ENCODE measurements at regions not wholly inside any gene's neighbourhood (a gene's known extent, or its start where the extent isn't known, plus 50 kb on each side); places are given as distances from the start of the nearest gene placed in this dataset.

DNA sequence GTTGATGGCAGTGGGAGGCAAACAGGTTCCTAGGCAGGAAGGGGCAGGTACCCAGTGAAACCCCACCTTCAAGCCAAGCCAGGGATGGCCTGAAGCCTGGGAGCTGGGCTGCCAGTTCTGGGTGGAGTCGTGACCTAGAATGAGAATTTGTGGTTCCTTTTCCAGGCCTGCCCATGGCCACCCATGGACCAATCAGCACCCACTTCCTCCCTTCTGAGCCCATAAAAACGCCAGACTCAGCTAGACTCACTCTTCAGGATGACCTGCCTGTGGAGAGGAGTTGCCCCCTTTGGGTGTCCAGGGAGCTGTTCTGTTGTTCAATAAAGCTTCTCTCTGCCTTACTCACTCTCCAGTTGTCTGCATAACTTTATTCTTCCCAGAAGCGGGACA lies 144.0 kb upstream of the MRPS30 start:
- Histone ChIP-seq H3K9me3 (no peaks in the 10 kb centered on the region), H3K27ac (replicated peaks in 1 of 4) (no peak overlapping the region), H3K27me3 (no peaks in the 10 kb centered on the region), H3K4me3 (no peak overlapping the region), H3K36me3 (no peaks in the 10 kb centered on the region), H3K4me1 (no peaks in the 10 kb centered on the region)
- no peak for TF ChIP-seq EP300 (IDR thresholded peaks at IDR 0.05)
- DNase-seq (ENCODE audit: extremely low spot score): no peak
- intact Hi-C loops (cut with DNase I): no loop called here
- 84% methylated on average over 2 of the region's 3 CpGs for WGBS

DNA sequence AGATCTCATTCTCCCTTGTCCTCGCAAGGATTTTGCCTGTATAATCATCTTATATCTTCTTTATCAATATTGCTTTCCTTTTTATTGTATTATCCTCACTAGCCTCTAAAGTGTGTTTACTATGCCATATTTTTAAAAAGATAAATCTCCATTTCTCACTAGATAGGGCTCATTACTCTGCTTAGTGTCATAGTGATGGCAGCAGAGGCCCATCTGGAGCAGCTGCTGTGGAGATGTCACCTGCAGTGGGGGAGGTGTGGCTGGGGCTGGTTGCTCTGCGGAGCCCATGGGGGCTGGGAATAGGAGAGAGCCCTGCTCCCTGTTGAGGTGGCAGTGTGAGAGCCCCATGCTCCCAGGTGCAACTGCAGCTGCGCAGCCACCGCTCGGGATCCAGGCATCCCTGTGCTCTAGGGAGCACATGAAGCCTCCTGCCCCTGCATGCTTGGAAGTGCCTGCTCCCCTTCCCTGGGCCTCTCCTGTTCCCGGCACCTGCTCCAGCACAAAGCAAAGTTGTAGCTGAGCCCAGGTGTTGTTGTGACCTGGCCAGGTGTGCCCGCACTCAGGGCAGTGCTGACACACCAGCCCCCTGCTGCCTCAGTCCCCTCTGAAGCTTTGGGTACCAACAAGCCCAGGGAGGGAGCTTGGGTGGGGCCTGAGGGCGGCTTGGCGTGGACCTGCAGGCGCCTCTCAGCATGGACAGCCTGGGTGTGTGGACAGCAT lies 144.6 kb upstream of the MRPS30 start:
- Histone ChIP-seq H3K4me3 (no peak overlapping the region), H3K27ac (replicated peaks in 1 of 4) (no peak overlapping the region), H3K4me1 (no peaks in the 10 kb centered on the region), H3K9me3 (no peaks in the 10 kb centered on the region), H3K27me3 (no peaks in the 10 kb centered on the region), H3K36me3 (no peaks in the 10 kb centered on the region)
- WGBS: 82% methylated on average over 7 of the region's 10 CpGs
- DNase-seq (ENCODE audit: extremely low spot score): no peak
- TF ChIP-seq POLR2A (IDR thresholded peaks at IDR 0.05; ENCODE audit: low read depth): no peak
- no peak for TF ChIP-seq POLR2AphosphoS5 (IDR thresholded peaks at IDR 0.05)
- no peak for TF ChIP-seq EP300 (IDR thresholded peaks at IDR 0.05)
- TF ChIP-seq, protein P1, sequence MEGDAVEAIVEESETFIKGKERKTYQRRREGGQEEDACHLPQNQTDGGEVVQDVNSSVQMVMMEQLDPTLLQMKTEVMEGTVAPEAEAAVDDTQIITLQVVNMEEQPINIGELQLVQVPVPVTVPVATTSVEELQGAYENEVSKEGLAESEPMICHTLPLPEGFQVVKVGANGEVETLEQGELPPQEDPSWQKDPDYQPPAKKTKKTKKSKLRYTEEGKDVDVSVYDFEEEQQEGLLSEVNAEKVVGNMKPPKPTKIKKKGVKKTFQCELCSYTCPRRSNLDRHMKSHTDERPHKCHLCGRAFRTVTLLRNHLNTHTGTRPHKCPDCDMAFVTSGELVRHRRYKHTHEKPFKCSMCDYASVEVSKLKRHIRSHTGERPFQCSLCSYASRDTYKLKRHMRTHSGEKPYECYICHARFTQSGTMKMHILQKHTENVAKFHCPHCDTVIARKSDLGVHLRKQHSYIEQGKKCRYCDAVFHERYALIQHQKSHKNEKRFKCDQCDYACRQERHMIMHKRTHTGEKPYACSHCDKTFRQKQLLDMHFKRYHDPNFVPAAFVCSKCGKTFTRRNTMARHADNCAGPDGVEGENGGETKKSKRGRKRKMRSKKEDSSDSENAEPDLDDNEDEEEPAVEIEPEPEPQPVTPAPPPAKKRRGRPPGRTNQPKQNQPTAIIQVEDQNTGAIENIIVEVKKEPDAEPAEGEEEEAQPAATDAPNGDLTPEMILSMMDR (IDR thresholded peaks at IDR 0.05): no peak
- intact Hi-C loops (cut with DNase I): no loop called here

DNA sequence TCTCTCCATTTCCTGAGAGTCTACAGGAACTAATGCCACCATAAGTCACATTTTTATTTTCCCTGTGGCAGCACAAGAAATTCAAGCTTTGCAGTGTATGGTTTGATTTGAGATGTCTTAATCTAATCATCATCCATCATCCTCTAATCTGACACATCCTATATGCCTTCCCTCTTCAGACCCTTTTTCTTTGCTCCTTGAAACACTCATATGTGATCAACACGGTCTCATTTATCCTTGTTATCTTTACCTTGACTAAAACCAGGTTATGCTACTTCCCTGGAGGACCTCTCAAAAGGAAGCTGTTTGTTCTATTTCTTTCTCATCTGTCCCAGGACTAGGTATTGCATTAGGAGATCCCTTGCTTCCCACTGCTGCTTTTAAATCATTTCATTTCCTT lies 146.9 kb upstream of the MRPS30 start:
- Histone ChIP-seq H3K36me3 (no peaks in the 10 kb centered on the region), H3K27me3 (no peaks in the 10 kb centered on the region), H3K9me3 (no peaks in the 10 kb centered on the region), H3K4me3 (no peak overlapping the region), H3K4me1 (no peaks in the 10 kb centered on the region), H3K27ac (replicated peaks in 1 of 4) (no peak overlapping the region)
- intact Hi-C loops (cut with DNase I): no loop called here
- 83% methylated on average over 1 of the region's 1 CpG for WGBS
- TF ChIP-seq POLR2AphosphoS5 (IDR thresholded peaks at IDR 0.05) (no peak), EP300 (IDR thresholded peaks at IDR 0.05) (no peak), POLR2A (IDR thresholded peaks at IDR 0.05; ENCODE audit: low read depth) (no peak)
- TF ChIP-seq, protein P1 (IDR thresholded peaks at IDR 0.05): no peak
- DNase-seq (ENCODE audit: extremely low spot score): no peak

DNA sequence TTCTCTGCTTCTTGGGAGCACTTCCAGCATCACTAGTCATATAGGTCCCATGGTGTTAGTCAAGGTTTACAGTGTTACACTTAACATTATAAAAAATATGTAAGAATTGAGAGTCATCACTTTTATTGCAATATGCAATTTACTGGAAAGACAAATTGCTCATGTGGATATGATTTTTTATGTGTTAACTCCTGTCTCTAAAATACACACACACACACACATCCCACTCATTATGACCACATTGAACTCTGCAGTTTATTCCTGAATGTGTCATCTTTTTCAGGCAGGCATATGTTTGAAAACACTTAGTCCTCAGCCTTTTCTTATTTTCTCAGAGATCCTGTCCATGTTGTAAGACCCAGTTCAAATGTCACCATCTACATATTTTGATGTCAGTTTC lies 148.5 kb upstream of the MRPS30 start:
- no peak for TF ChIP-seq EP300 (IDR thresholded peaks at IDR 0.05)
- no peaks in the 10 kb centered on the region for H3K36me3 ChIP-seq
- peaks cover 0 to 7% (median 0%) of the 10 kb centered on the region in 4 donors for H3K9me3 ChIP-seq
- no peak for DNase-seq (ENCODE audit: extremely low spot score)
- intact Hi-C loops (cut with DNase I): no loop called here
- no peaks in the 10 kb centered on the region for H3K27me3 ChIP-seq
- H3K27ac ChIP-seq (replicated peaks in 1 of 4): no peak overlapping the region
- H3K4me3 ChIP-seq: no peak overlapping the region
- H3K4me1 ChIP-seq: no peaks in the 10 kb centered on the region

DNA sequence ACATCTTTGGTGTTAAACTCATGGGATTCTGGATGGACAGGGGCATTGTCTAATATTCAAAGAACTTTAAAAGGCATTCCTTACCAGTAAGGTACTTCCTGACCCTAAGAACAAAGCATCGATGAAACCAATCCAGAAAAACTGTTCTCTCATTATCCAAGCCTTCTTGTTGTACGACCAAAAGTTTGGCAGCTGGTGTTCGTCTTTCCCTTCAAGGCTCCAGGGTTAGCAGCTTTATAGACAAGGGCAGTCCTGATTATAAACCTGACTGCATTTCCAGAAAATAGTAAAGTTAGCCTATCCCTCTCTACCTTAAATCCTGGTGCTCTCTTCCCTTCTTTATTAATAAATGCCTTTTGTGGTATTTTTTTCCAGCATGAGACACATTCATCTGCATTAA lies 149.4 kb upstream of the MRPS30 start:
- H3K36me3 ChIP-seq: no peaks in the 10 kb centered on the region
- H3K9me3 ChIP-seq: peaks cover 0 to 7% (median 0%) of the 10 kb centered on the region in 4 donors
- WGBS: 35% methylated on average over 3 of the region's 3 CpGs
- no peak for TF ChIP-seq POLR2AphosphoS5 (IDR thresholded peaks at IDR 0.05)
- TF ChIP-seq, protein P1 (IDR thresholded peaks at IDR 0.05): no peak
- TF ChIP-seq POLR2A (IDR thresholded peaks at IDR 0.05; ENCODE audit: low read depth): no peak
- no peak for TF ChIP-seq EP300 (IDR thresholded peaks at IDR 0.05)
- no peak overlapping the region for H3K4me3 ChIP-seq
- intact Hi-C loops (cut with DNase I): no loop called here
- DNase-seq (ENCODE audit: extremely low spot score): no peak
- no peaks in the 10 kb centered on the region for H3K4me1 ChIP-seq
- H3K27ac ChIP-seq (replicated peaks in 1 of 4): no peak overlapping the region
- H3K27me3 ChIP-seq: no peaks in the 10 kb centered on the region

DNA sequence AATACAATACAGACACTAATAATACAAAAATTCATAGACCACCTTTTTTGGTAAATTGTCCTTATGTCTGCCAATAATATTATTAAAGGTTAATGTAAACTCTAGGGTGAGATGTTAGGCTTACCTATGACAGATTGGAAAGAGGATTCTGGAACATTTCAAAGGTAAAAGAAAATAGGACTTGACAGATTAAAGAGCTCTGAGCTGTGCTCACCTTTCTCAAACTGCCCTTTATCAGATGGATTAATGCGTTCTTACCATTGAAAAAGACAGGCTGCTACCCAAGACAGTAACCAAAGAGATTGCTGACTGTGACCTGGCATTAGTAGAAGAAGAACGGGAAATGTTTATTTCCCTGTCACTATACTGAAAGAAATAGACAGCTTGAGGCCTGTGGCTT lies 156.1 kb upstream of the MRPS30 start:
- intact Hi-C loops (cut with DNase I): no loop called here
- 29% methylated on average over 2 of the region's 2 CpGs for WGBS
- TF ChIP-seq EP300 (IDR thresholded peaks at IDR 0.05): no peak
- TF ChIP-seq POLR2AphosphoS5 (IDR thresholded peaks at IDR 0.05): no peak
- TF ChIP-seq, protein P1 (IDR thresholded peaks at IDR 0.05): no peak
- TF ChIP-seq POLR2A (IDR thresholded peaks at IDR 0.05; ENCODE audit: low read depth): no peak

More for the DNA sequence above, 156.1 kb upstream of the MRPS30 start:
- Histone ChIP-seq H3K4me3 (no peak overlapping the region), H3K27ac (replicated peaks in 1 of 4) (no peak overlapping the region), H3K9me3 (peaks cover 0 to 7% (median 0%) of the 10 kb centered on the region in 4 donors), H3K4me1 (no peaks in the 10 kb centered on the region), H3K27me3 (no peaks in the 10 kb centered on the region), H3K36me3 (no peaks in the 10 kb centered on the region)
- DNase-seq (ENCODE audit: extremely low spot score): no peak

Measured in esophagus muscularis mucosa (tissue), 4 donors.